BE2C (cell line): ENCODE measurements at regions not wholly inside any gene's neighbourhood (a gene's known extent, or its start where the extent isn't known, plus 50 kb on each side); places are given as distances from the start of the nearest gene placed in this dataset.

Experiments
- DNase-seq: peaks from one replicate; pipeline ENCODE4 v3.0.0-alpha.2; 2020
- H3K27me3 ChIP-seq: fragments of 250-450 bp; sonication (Bioruptor Pico); 2 replicates; pipeline ENCODE4 v1.5.1; 2020; ENCODE audit warnings: mild to moderate bottlenecking
- H3K36me3 ChIP-seq: fragments of 250-450 bp; sonication (Bioruptor Pico); 2 replicates; pipeline ENCODE4 v1.5.1; 2020; ENCODE audit warnings: mild to moderate bottlenecking
- H3K4me1 ChIP-seq: fragments of 250-450 bp; sonication (Bioruptor Pico); 2 replicates; pipeline ENCODE4 v1.5.1; 2020
- H3K4me3 ChIP-seq: 2 replicates; pipeline ENCODE4 v1.5.1; 2011; ENCODE audit warnings: low read depth, low read length
- H3K9me3 ChIP-seq: fragments of 250-450 bp; sonication (Bioruptor Pico); 2 replicates; pipeline ENCODE4 v1.5.1; 2020
- TF ChIP-seq, protein P1 (sequence below): IDR thresholded peaks from 2 replicates; pipeline ENCODE4 v1.5.1; 2012; ENCODE audit warnings: mild to moderate bottlenecking, low read depth, low read length

DNA sequence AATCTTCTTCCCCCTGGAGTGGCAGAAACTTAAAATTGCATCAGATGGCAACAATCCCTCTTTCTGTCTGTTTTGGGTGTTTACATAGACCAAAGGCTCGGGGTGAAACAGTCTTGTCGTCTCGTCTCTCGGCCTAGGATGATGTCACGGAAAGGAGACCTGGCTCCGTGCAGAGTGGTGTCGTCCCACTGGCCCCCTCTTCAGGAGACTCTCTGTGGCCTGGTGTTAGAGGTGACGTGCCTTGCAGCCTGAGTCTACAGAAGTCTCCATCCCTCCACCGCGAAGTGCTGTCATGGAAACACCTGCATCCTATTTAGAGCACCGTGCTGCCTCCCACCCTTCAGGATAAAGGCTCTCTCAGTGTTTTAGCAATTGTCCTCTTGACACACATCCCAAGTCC lies 409.7 kb downstream of the IRX1 start:
- H3K27me3 ChIP-seq: no peaks in the 10 kb centered on the region
- TF ChIP-seq, protein P1, sequence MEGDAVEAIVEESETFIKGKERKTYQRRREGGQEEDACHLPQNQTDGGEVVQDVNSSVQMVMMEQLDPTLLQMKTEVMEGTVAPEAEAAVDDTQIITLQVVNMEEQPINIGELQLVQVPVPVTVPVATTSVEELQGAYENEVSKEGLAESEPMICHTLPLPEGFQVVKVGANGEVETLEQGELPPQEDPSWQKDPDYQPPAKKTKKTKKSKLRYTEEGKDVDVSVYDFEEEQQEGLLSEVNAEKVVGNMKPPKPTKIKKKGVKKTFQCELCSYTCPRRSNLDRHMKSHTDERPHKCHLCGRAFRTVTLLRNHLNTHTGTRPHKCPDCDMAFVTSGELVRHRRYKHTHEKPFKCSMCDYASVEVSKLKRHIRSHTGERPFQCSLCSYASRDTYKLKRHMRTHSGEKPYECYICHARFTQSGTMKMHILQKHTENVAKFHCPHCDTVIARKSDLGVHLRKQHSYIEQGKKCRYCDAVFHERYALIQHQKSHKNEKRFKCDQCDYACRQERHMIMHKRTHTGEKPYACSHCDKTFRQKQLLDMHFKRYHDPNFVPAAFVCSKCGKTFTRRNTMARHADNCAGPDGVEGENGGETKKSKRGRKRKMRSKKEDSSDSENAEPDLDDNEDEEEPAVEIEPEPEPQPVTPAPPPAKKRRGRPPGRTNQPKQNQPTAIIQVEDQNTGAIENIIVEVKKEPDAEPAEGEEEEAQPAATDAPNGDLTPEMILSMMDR: no peak
- H3K36me3 ChIP-seq: no peaks in the 10 kb centered on the region
- H3K4me1 ChIP-seq: no peaks in the 10 kb centered on the region
- H3K9me3 ChIP-seq: peaks cover 2% of the 10 kb centered on the region; the same call in 1 of the 2 replicates
- no peak for DNase-seq
- H3K4me3 ChIP-seq: no peak overlapping the region

DNA sequence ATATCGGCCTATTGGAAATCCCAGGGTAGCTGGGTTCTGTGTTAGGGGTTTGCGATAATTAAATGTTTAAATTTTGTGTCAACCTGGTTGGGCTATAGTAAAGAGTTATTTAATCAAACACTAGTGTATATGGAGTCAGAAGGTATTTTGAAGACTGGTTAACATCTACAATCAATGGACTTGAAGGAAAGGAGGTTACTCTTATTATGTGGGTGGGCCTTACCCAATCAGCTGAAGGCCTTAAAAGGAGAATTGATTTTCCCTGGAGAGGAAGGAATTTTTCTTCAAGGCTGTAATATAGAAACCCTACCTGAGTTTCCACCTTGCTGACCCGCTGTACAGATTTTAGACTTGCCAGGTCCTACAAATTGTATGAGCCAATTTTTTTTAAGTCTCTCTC lies 411.4 kb downstream of the IRX1 start:
- DNase-seq: no peak
- Histone ChIP-seq H3K4me3 (no peak overlapping the region), H3K9me3 (peaks cover 2% of the 10 kb centered on the region; the same call in 1 of the 2 replicates), H3K4me1 (no peaks in the 10 kb centered on the region), H3K36me3 (no peaks in the 10 kb centered on the region), H3K27me3 (no peaks in the 10 kb centered on the region)
- TF ChIP-seq, protein P1: no peak

DNA sequence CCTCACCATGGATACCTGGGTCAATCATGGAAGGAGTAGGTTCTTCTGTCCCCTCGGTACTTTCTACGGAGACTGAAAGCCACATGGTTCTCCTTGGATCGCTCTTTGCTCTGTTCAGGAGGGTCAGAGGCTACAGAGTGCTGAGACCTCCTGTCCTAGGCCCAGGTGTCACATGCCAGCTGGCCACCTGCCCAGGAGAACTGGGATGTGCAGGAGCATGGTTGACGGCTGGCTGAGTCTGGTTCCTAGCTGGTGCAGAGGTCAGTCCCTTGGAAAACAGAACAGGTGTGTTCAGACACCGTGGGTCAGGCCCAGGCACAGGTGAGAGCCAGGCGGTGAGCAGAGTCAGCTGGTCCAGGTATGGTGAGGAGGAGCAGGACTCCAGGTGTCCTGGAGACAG lies 416.3 kb downstream of the IRX1 start:
- Histone ChIP-seq H3K36me3 (no peaks in the 10 kb centered on the region), H3K4me1 (no peaks in the 10 kb centered on the region), H3K9me3 (peaks cover 2% of the 10 kb centered on the region; the same call in 1 of the 2 replicates), H3K27me3 (no peaks in the 10 kb centered on the region), H3K4me3 (no peak overlapping the region)
- TF ChIP-seq, protein P1: no peak
- DNase-seq: no peak

DNA sequence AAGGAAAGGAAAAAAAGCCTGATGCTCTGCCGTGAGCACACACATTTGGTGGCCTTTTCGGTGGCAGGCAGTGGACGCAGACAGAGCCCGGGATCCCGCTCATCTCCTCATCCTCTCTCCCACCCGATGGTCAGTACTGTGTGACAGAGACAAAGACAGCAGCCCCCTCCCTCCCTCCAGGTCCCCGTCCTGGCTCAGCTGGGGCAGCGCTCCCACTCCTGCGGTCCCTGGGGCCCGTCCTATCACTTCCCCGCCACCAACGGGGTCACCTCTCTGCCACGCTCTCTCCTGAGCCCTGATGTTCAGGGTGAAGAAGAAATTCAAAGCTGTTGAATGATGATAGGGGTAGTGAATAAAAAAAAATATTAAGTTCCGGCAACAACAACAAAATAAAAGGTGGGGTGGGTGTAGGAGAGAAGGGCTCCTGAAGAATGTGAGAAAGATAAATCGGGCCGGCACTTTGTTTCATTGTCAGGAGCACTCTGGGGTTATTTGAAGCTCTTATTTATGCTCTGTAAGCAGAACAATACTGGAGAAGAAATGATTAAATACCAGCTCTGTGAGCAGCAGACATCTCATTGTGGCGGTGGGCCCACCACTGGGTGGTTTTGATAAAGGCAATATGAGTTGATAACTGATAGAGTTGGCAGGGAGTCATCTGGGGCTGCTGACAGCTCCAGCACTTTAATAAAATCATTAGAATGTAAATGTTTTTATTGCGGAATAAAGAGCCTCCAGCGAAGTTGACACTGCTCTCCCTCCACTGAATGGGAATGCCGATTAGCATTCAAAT lies 417.7 kb downstream of the IRX1 start:
- no peak overlapping the region for H3K4me3 ChIP-seq
- DNase-seq: no peak
- H3K9me3 ChIP-seq: peaks cover 2% of the 10 kb centered on the region; the same call in 1 of the 2 replicates

DNA sequence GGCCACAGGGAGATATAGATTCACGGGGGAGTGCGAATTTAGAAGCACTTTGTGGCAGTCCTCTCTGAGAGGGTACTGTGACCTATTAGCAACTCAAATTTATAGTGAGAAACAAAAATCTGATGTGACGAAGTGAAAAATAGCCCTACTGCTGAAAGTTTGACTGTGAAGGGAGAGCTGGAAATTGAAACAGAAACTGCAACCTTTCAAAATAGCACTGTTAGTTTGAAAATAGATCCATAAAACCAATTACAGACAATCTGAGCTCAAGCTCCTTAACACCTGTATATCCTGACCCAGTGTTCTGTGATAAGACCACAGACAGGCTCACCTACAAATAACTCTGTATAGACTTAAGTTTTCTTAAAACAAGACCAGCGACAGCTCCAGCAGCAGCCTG lies 420.1 kb downstream of the IRX1 start:
- no peak for DNase-seq
- H3K27me3 ChIP-seq: no peaks in the 10 kb centered on the region
- TF ChIP-seq, protein P1: no peak
- H3K4me1 ChIP-seq: no peaks in the 10 kb centered on the region
- no peak overlapping the region for H3K4me3 ChIP-seq
- H3K9me3 ChIP-seq: peaks cover 2% of the 10 kb centered on the region; the same call in 1 of the 2 replicates
- no peaks in the 10 kb centered on the region for H3K36me3 ChIP-seq

More for the DNA sequence above, 417.7 kb downstream of the IRX1 start:
- TF ChIP-seq, protein P1: no peak
- H3K36me3 ChIP-seq: no peaks in the 10 kb centered on the region
- no peaks in the 10 kb centered on the region for H3K4me1 ChIP-seq
- no peaks in the 10 kb centered on the region for H3K27me3 ChIP-seq

DNA sequence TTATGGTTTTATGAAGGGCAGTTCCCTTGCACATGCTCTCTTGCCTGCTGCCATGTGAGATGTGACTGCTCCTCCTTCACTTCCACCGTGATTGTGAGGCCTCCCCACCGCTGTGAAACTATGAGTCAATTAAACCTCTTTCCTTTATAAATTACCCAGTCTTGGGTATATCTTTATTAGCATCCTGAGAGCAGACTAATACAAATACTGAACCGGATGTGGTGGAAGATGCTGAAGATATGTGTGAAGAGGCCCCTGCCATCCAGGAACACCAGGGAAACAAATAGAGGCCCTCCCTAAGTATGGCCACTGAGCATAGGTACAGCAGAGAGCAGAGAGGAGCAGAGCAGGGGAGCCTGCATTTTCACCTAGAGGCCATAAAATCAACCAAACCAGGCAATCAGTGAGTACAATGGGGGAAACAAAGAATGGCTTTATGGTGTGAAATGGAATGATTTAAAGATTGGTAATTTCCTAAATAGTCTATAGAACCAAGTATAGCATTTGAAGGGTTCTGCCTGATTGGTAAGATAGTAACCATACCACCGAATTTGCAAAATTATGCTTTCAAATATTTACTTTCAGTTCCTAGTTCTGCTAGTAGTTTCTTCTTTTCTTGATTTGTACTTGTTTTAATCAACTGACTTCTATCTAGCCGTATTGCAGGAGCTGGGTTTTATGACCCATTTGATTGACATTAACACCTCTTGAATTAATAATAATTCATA lies 421.6 kb downstream of the IRX1 start:
- peaks cover 2% of the 10 kb centered on the region for H3K9me3 ChIP-seq
- DNase-seq: no peak
- no peaks in the 10 kb centered on the region for H3K4me1 ChIP-seq
- no peaks in the 10 kb centered on the region for H3K27me3 ChIP-seq
- TF ChIP-seq, protein P1: no peak
- no peak overlapping the region for H3K4me3 ChIP-seq
- H3K36me3 ChIP-seq: no peaks in the 10 kb centered on the region
